Osteoblast (primary cell): ENCODE measurements at regions not wholly inside any gene's neighbourhood (a gene's known extent, or its start where the extent isn't known, plus 50 kb on each side); places are given as distances from the start of the nearest gene placed in this dataset.

Source experiments
- DNase-seq: peaks from one replicate; pipeline ENCODE4 v3.0.0; 2011; ENCODE audit warnings: low spot score, mixed read lengths; ENCODE audit not compliant: insufficient read length; ENCODE audit errors: missing footprints
- H2AFZ ChIP-seq: 2 replicates; pipeline ENCODE4 v1.6.0; 2011; ENCODE audit warnings: mild to moderate bottlenecking, low read length
- H3K27ac ChIP-seq: 2 replicates; pipeline ENCODE4 v1.5.1; 2011; ENCODE audit warnings: mild to moderate bottlenecking, low read depth, low read length, moderate library complexity
- H3K27me3 ChIP-seq: 2 replicates; pipeline ENCODE4 v1.6.0; 2012; ENCODE audit warnings: mild to moderate bottlenecking, control low read depth, inconsistent platforms, low read length, moderate library complexity; ENCODE audit not compliant: insufficient read depth
- H3K36me3 ChIP-seq: 2 replicates; pipeline ENCODE4 v1.5.1; 2011; ENCODE audit warnings: mild to moderate bottlenecking, low read length, control low read depth, moderate library complexity; ENCODE audit not compliant: insufficient read depth
- H3K4me1 ChIP-seq: 2 replicates; pipeline ENCODE4 v1.5.1; 2011; ENCODE audit warnings: mild to moderate bottlenecking, low read length, control low read depth, moderate library complexity; ENCODE audit not compliant: insufficient read depth
- H3K4me2 ChIP-seq: 2 replicates; pipeline ENCODE4 v1.6.0; 2011; ENCODE audit warnings: mild to moderate bottlenecking, low read length; ENCODE audit not compliant: insufficient read depth
- H3K4me3 ChIP-seq: fragments of 200-600 bp; sonication (generic); 3 replicates; pipeline ENCODE4 v1.5.1; 2012; ENCODE audit warnings: mild to moderate bottlenecking, low read length, inconsistent platforms; ENCODE audit not compliant: insufficient read depth
- H3K79me2 ChIP-seq: 2 replicates; pipeline ENCODE4 v1.6.0; 2012; ENCODE audit warnings: mild to moderate bottlenecking, low read length, control low read depth, inconsistent platforms; ENCODE audit not compliant: insufficient read depth
- H3K9me3 ChIP-seq: 2 replicates; pipeline ENCODE4 v1.5.1; 2011; ENCODE audit warnings: low read depth, low read length, control low read depth
- H4K20me1 ChIP-seq: 2 replicates; pipeline ENCODE4 v1.6.0; 2012; ENCODE audit warnings: mild to moderate bottlenecking, low read length, control low read depth; ENCODE audit not compliant: insufficient read depth
- CTCF ChIP-seq: IDR thresholded peaks from 2 replicates; pipeline ENCODE4 v1.5.1; 2011; ENCODE audit warnings: mild to moderate bottlenecking, low read depth, low read length, moderate library complexity; ENCODE audit errors: extremely low read depth

- H3K4me2 ChIP-seq: no peak overlapping the region
- no peak for TF ChIP-seq CTCF
- H3K27me3 ChIP-seq: no peaks in the 10 kb centered on the region
- H3K79me2 ChIP-seq: no peaks in the 10 kb centered on the region
- no peak overlapping the region for H3K27ac ChIP-seq
- DNase-seq: no peak
- no peak overlapping the region for H2AFZ ChIP-seq
- no peak overlapping the region for H3K4me3 ChIP-seq
- no peaks in the 10 kb centered on the region for H3K36me3 ChIP-seq
- H3K9me3 ChIP-seq: peaks cover 2% of the 10 kb centered on the region
- no peaks in the 10 kb centered on the region for H4K20me1 ChIP-seq
- no peaks in the 10 kb centered on the region for H3K4me1 ChIP-seq
Measured at GRCh38 chr2:6538607-6539006, 327.1 kb downstream of the CMPK2 start.

- H3K27me3 ChIP-seq: no peaks in the 10 kb centered on the region
Measured at GRCh38 chr2:6545336-6545735, 320.4 kb downstream of the CMPK2 start.

GRCh38 chr2:6545795-6546194, 319.9 kb downstream of the CMPK2 start:
- H3K4me1 ChIP-seq: no peaks in the 10 kb centered on the region
- H3K27me3 ChIP-seq: no peaks in the 10 kb centered on the region
- H3K9me3 ChIP-seq: peaks cover 2% of the 10 kb centered on the region
- H3K4me2 ChIP-seq: no peak overlapping the region
- no peak for DNase-seq
- no peak overlapping the region for H3K27ac ChIP-seq
- no peak overlapping the region for H3K4me3 ChIP-seq
- no peaks in the 10 kb centered on the region for H3K36me3 ChIP-seq
- no peak for TF ChIP-seq CTCF
- H4K20me1 ChIP-seq: no peaks in the 10 kb centered on the region
- no peaks in the 10 kb centered on the region for H3K79me2 ChIP-seq
- no peak overlapping the region for H2AFZ ChIP-seq

More at GRCh38 chr2:6545336-6545735, 320.4 kb downstream of the CMPK2 start:
- Histone ChIP-seq H4K20me1 (no peaks in the 10 kb centered on the region), H3K79me2 (no peaks in the 10 kb centered on the region), H3K27ac (no peak overlapping the region), H2AFZ (no peak overlapping the region), H3K4me2 (no peak overlapping the region), H3K4me1 (no peaks in the 10 kb centered on the region), H3K36me3 (no peaks in the 10 kb centered on the region), H3K4me3 (no peak overlapping the region), H3K9me3 (peaks cover 2% of the 10 kb centered on the region)
- no peak for DNase-seq
- no peak for TF ChIP-seq CTCF

GRCh38 chr2:6554466-6554865, 311.2 kb downstream of the CMPK2 start:
- Histone ChIP-seq H3K4me3 (no peak overlapping the region), H4K20me1 (no peaks in the 10 kb centered on the region), H3K27ac (no peak overlapping the region), H3K9me3 (no peaks in the 10 kb centered on the region), H3K36me3 (no peaks in the 10 kb centered on the region), H3K4me2 (no peak overlapping the region), H3K4me1 (no peaks in the 10 kb centered on the region), H2AFZ (no peak overlapping the region), H3K27me3 (no peaks in the 10 kb centered on the region), H3K79me2 (no peaks in the 10 kb centered on the region)
- TF ChIP-seq CTCF: no peak
- no peak for DNase-seq
